ENCODE measurements at regions not wholly inside any gene's neighbourhood (a gene's known extent, or its start where the extent isn't known, plus 50 kb on each side); places are given as distances from the start of the nearest gene placed in this dataset.

- no peak for FAIRE-seq
Observed at GRCh38 chr2:126831234-126832005, 67.3 kb upstream of the TEX51 start.

GRCh38 chr2:126832014-126832413, 66.7 kb upstream of the TEX51 start:
- FAIRE-seq, result no peak

- no peak for FAIRE-seq
Observed at GRCh38 chr2:126832757-126833156, 65.9 kb upstream of the TEX51 start.

- FAIRE-seq, result no peak
Observed at GRCh38 chr2:126834006-126834659, 64.6 kb upstream of the TEX51 start.

- FAIRE-seq, result no peak
Observed at GRCh38 chr2:126835261-126835660, 63.4 kb upstream of the TEX51 start.

- FAIRE-seq, result no peak
Observed at GRCh38 chr2:126835831-126836230, 62.9 kb upstream of the TEX51 start.

- FAIRE-seq, result no peak
Observed at GRCh38 chr2:126836761-126837679, 61.7 kb upstream of the TEX51 start.

GRCh38 chr2:126837966-126838715, 60.5 kb upstream of the TEX51 start:
- FAIRE-seq, result no peak

- no peak for FAIRE-seq
Observed at GRCh38 chr2:126838716-126838985, 60.0 kb upstream of the TEX51 start.

- no peak for FAIRE-seq
Observed at GRCh38 chr2:126839796-126840195, 58.9 kb upstream of the TEX51 start.

- FAIRE-seq, result no peak
Observed at GRCh38 chr2:126843081-126843480, 55.6 kb upstream of the TEX51 start.

- no peak for FAIRE-seq
Observed at GRCh38 chr2:126846241-126846640, 52.4 kb upstream of the TEX51 start.

All from endometrium (tissue), 2 donors.